HCT116 (cell line): ENCODE measurements at regions not wholly inside any gene's neighbourhood (a gene's known extent, or its start where the extent isn't known, plus 50 kb on each side); places are given as distances from the start of the nearest gene placed in this dataset.

Source experiments
- ATAC-seq: fragments of 200-7000 bp; cut with Tn5 transposase; 2 replicates; pipeline ENCODE4 v1.9.1; 2020; ENCODE audit warnings: mild to moderate bottlenecking, moderate library complexity
- BruUV-seq: library from RNA; stranded (reverse); fragments of 400-500 nt; replicated peaks from 2 replicates; lab custom pipeline; 2021; lab: Mats Ljungman, UMichigan
- CTCF ChIA-PET: fragments of 300-600 bp; sonication (Branson Sonifier 250); formaldehyde crosslinking; loops from one replicate; lab custom pipeline; 2021; ENCODE audit warnings: antibody characterized with exemption; lab: Charles Lee
- POLR2A ChIA-PET: fragments of 300-600, 350-600 bp; sonication (Branson Sonifier 250); formaldehyde crosslinking; loops from one replicate; lab custom pipeline; 2021; ENCODE audit warnings: antibody characterized with exemption; lab: Charles Lee
- RAD21 ChIA-PET, 2 experiments: fragments of 300-600 bp; sonication (Branson Sonifier 250); formaldehyde crosslinking; loops; one replicate each; lab custom pipeline; 2023; ENCODE audit warnings: low total read pairs in 2 of 2; ENCODE audit not compliant: uncharacterized antibody in 2 of 2, unreplicated experiment in 2 of 2, low non-redundant PET in 1 of 2; lab: Charles Lee
- DNase-seq: peaks from one replicate; pipeline ENCODE4 v3.0.0-alpha.2; 2010; ENCODE audit warnings: low read depth, low spot score
- H2AFZ ChIP-seq: fragments of 200-600 bp; shearing (Covaris generic), sonication (generic); 2 replicates; pipeline ENCODE4 v1.6.1; 2017; ENCODE audit warnings: low read depth, mixed run types, mixed read lengths, antibody characterized with exemption, low read length; ENCODE audit not compliant: poor library complexity, severe bottlenecking
- H3K27ac ChIP-seq: 2 replicates; pipeline ENCODE4 v1.5.1; 2012; ENCODE audit warnings: low read depth, low read length
- H3K27me3 ChIP-seq: fragments of 200-600 bp; sonication (generic); 2 replicates; pipeline ENCODE4 v1.6.1; 2016; ENCODE audit warnings: mixed run types, low read length, mixed read lengths; ENCODE audit not compliant: insufficient read depth
- H3K36me3 ChIP-seq, 2 experiments: fragments of 200-500 bp in 1 of 2; fragments of 200-600 bp in 1 of 2; sonication (Bioruptor generic) in 1 of 2; sonication (generic) in 1 of 2; 2 replicates each; pipeline versions ENCODE4 v1.5.1 to v1.6.1; 2014 to 2016; ENCODE audit warnings: low read length in 2 of 2, inconsistent platforms in 1 of 2, mixed read lengths in 1 of 2, mixed run types in 1 of 2; ENCODE audit not compliant: insufficient read depth in 2 of 2, control insufficient read depth in 1 of 2
- H3K4me1 ChIP-seq, 2 experiments: fragments of 200-600 bp in 1 of 2; sonication (generic) in 1 of 2; 2 replicates each; pipeline versions ENCODE4 v1.5.1 to v1.6.1; 2012 to 2017; ENCODE audit warnings: low read length in 2 of 2, inconsistent platforms in 1 of 2, mild to moderate bottlenecking in 1 of 2, mixed read lengths in 1 of 2, mixed run types in 1 of 2, moderate library complexity in 1 of 2; ENCODE audit not compliant: insufficient read depth in 2 of 2, control insufficient read depth in 1 of 2
- H3K4me2 ChIP-seq: fragments of 200-600 bp; sonication (generic); 2 replicates; pipeline ENCODE4 v1.6.1; 2017; ENCODE audit warnings: mixed run types, low read length, mixed read lengths
- H3K4me3 ChIP-seq, 2 experiments: fragments of 200-600 bp in 1 of 2; sonication (generic) in 1 of 2; replicated peaks in 1 of 2; 2 replicates each; pipeline ENCODE4 v1.5.1; 2011 to 2016; ENCODE audit warnings: low read length in 2 of 2, control low read depth in 1 of 2, low read depth in 1 of 2, mild to moderate bottlenecking in 1 of 2, mixed read lengths in 1 of 2, mixed run types in 1 of 2
- H3K79me2 ChIP-seq: fragments of 200-600 bp; sonication (generic); 2 replicates; pipeline ENCODE4 v1.6.1; 2017; ENCODE audit warnings: mild to moderate bottlenecking, mixed run types, low read length, moderate library complexity, mixed read lengths; ENCODE audit not compliant: insufficient read depth
- H3K9ac ChIP-seq: fragments of 200-600 bp; sonication (generic); 2 replicates; pipeline ENCODE4 v1.6.1; 2016; ENCODE audit warnings: low read length, mixed read lengths
- H3K9me2 ChIP-seq: fragments of 200-600 bp; sonication (generic), shearing (Covaris generic); 2 replicates; pipeline ENCODE4 v1.6.1; 2017; ENCODE audit warnings: mixed run types, mild to moderate bottlenecking, moderate library complexity; ENCODE audit not compliant: insufficient read depth
- H3K9me3 ChIP-seq, 2 experiments: fragments of 200-500 bp in 1 of 2; fragments of 200-600 bp in 1 of 2; sonication (Bioruptor generic) in 1 of 2; sonication (generic) in 1 of 2; 2 replicates each; pipeline ENCODE4 v1.6.1; 2014 to 2017; ENCODE audit warnings: low read length in 2 of 2, mixed read lengths in 2 of 2, inconsistent platforms in 1 of 2, low read depth in 1 of 2, mild to moderate bottlenecking in 1 of 2, mixed run types in 1 of 2, moderate library complexity in 1 of 2; ENCODE audit not compliant: control insufficient read depth in 1 of 2, insufficient read depth in 1 of 2
- H4K20me1 ChIP-seq: fragments of 200-600 bp; sonication (generic), shearing (Covaris generic); 2 replicates; pipeline ENCODE4 v1.6.1; 2017; ENCODE audit warnings: mixed run types, mild to moderate bottlenecking, moderate library complexity; ENCODE audit not compliant: insufficient read depth
- CEBPB ChIP-seq: IDR thresholded peaks from 2 replicates; pipeline ENCODE4 v1.6.1; 2012; ENCODE audit warnings: low read depth
- EGR1 ChIP-seq: IDR thresholded peaks from 2 replicates; pipeline ENCODE4 v1.6.1; 2012; ENCODE audit warnings: low read depth
- ELF1 ChIP-seq: IDR thresholded peaks from 2 replicates; pipeline ENCODE4 v1.6.1; 2012; ENCODE audit warnings: low read depth, borderline replicate concordance
- POLR2AphosphoS5 ChIP-seq: IDR thresholded peaks from 2 replicates; pipeline ENCODE4 v1.6.1; 2011; ENCODE audit warnings: mild to moderate bottlenecking, low read depth, low read length, moderate library complexity
- RAD21 ChIP-seq: IDR thresholded peaks from 2 replicates; pipeline ENCODE4 v1.6.1; 2012; ENCODE audit warnings: low read depth, mild to moderate bottlenecking
- REST ChIP-seq: IDR thresholded peaks from 2 replicates; pipeline ENCODE4 v1.6.1; 2012; ENCODE audit warnings: low read depth
- TCF7L2 ChIP-seq: IDR thresholded peaks from 2 replicates; pipeline ENCODE4 v1.7.0; 2011; ENCODE audit warnings: borderline replicate concordance, inconsistent platforms; ENCODE audit not compliant: insufficient read depth, insufficient read length; ENCODE audit errors: extremely low read depth
- YY1 ChIP-seq: IDR thresholded peaks from 2 replicates; pipeline ENCODE4 v1.6.1; 2011; ENCODE audit warnings: low read length, low read depth, moderate library complexity, mild to moderate bottlenecking; ENCODE audit not compliant: insufficient replicate concordance; ENCODE audit errors: extremely low read depth
- ZFX ChIP-seq: fragments of 450-650 bp; IDR thresholded peaks from 2 replicates; pipeline ENCODE4 v1.6.1; 2017
- ZNF274 ChIP-seq: fragments of 200-500 bp; sonication (Bioruptor generic); IDR thresholded peaks from 2 replicates; pipeline ENCODE4 v1.6.1; 2014; ENCODE audit warnings: mild to moderate bottlenecking, low read depth, low read length, inconsistent platforms
- intact Hi-C: fragments of 100-400 bp; cut with micrococcal nuclease; formaldehyde crosslinking; loops from 2 replicates; pipeline ENCODE4 v1.10.0; 2022

DNA sequence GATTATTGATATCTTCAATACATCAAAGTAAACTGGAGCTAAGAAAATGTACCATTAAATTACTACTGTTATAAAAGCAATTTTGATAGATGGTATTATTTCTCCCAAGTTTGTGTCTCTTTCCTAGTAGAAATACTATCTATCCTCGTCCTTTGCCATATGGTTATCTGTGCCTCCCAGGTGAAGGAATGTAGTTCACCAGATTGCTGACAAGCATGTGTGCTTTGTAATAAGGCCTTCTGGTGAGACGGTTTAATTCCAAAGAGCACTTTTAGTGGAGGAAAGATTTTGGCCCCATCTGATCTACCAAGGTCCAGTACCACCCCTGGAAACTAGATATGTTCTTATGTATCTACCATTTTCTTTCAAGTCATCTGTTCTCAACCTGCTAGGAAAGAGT, 243.6 kb downstream of the DLEU7 start:
- no peak overlapping the region for H3K27ac ChIP-seq
- no peaks in the 10 kb centered on the region for H3K9me2 ChIP-seq
- CTCF ChIA-PET = no interaction called here
- no peaks in the 10 kb centered on the region for H3K79me2 ChIP-seq
- H3K4me3 ChIP-seq = no peak overlapping the region
- no peaks in the 10 kb centered on the region for H3K4me1 ChIP-seq
- DNase-seq (no peak), ATAC-seq (no peak)
- no TSS peak for BruUV-seq
- no peaks in the 10 kb centered on the region for H4K20me1 ChIP-seq
- H2AFZ ChIP-seq = no peak overlapping the region
- H3K9me3 ChIP-seq = no peaks in the 10 kb centered on the region
- POLR2A ChIA-PET = no interaction called here
- no peaks in the 10 kb centered on the region for H3K36me3 ChIP-seq
- intact Hi-C loops = no loop called here
- TF ChIP-seq POLR2AphosphoS5 (no peak), ZFX (no peak), YY1 (no peak), RAD21 (no peak), ZNF274 (no peak), TCF7L2 (no peak), CEBPB (no peak), ELF1 (no peak), REST (no peak), EGR1 (no peak)
- RAD21 ChIA-PET = no interaction called here
- H3K9ac ChIP-seq = no peak overlapping the region
- no peaks in the 10 kb centered on the region for H3K27me3 ChIP-seq
- H3K4me2 ChIP-seq = no peak overlapping the region
